Erythroblast (primary cell): ENCODE measurements at regions not wholly inside any gene's neighbourhood (a gene's known extent, or its start where the extent isn't known, plus 50 kb on each side); places are given as distances from the start of the nearest gene placed in this dataset.

Experiments used
- GATA1 ChIP-seq: IDR thresholded peaks from 2 replicates; pipeline ENCODE4 v1.6.1; 2011; ENCODE audit warnings: low read depth, mild to moderate bottlenecking, control low read depth, low read length, moderate library complexity
- POLR2A ChIP-seq: IDR thresholded peaks from 2 replicates; pipeline ENCODE4 v1.6.1; 2011; ENCODE audit warnings: mild to moderate bottlenecking, low read length

DNA sequence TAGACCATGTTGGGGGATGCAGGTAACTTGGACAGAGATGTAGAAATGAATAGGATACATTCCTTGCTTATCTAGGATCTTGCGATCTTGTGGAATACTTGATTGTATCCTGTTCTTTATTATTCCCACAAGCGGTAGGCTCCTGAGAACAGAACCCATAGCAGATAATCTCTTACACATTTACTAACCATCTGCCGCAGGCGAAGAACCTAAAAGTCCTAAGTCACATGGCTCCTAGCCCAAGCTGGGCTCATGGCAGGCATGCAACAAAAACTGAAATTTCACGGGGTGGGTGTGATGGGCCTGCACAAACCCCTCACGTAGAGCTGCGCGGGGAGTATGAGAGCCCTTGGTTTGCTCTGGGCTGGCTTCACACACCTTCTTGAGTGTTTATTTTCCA is 177.4 kb upstream of the NECTIN1 start:
- TF ChIP-seq POLR2A (no peak), GATA1 (no peak)
